GM19240 (cell line): ENCODE measurements at regions not wholly inside any gene's neighbourhood (a gene's known extent, or its start where the extent isn't known, plus 50 kb on each side); places are given as distances from the start of the nearest gene placed in this dataset.
"Not testable (repeated sequence)": the region's sequence is repeated elsewhere in the genome, so short reads cannot be mapped to it uniquely, and the experiment has no call there.

ENCODE experiments used
- DNase-seq: peaks from one replicate; pipeline ENCODE4 v3.0.0; 2011; ENCODE audit warnings: low spot score; ENCODE audit not compliant: insufficient read length

DNA sequence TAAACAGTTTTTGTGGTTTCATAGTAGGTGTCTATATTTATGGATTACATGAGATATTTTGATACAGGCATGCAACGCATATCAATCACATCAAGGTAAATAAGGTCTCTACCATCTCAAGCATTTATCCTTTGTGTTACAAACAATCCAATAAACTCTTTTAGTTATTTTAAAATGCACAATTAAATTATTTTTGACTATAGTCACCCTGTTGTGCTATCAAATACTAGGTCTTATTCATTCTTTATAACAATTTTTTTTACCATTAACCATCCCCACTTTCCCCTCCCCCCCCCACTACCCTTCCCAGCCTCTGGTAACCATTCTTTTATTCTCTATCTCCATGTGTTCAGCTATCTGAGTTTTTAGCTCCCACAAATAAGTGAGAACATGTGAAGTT lies 175.7 kb upstream of the FBXO33 start:
- DNase-seq, result no peak

DNA sequence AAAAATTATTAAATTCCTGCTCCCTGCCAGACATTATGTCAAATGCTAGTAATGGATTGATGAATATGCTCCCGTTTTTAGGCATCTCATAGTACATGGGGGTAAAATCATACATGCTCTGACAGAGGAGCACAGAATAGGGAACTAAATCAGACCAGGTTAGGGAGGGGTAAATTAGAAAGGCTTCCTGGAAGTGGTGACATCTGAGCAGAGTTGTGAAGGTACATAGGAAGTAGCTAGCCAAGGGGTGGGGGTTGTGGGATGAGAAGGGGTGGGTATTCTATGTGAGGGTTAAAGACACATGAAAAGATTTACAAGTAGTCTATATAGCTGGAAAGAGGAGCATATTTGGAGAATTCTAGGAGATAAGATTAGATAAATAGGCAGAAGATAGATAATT lies 171.7 kb upstream of the FBXO33 start:
- DNase-seq, result no peak

DNA sequence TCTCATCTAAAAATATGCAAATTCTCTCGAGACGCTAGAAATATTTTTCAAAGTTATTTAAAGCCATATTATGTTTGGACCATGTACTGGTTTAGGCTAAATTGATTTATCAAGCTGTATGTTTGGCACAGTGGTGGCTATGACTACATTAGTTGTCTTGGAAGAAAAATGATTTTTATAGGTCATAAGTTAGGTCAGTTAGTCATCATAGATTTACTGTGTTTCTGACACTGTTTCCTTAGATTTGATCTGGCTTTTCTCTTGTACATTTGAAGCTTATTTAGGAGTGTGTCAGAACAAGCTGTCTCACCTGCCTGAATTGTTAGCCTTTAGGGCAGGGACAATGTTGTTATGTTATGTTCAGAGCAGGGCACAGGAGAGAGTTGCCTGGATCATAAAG lies 161.1 kb upstream of the FBXO33 start:
- no peak for DNase-seq

DNA sequence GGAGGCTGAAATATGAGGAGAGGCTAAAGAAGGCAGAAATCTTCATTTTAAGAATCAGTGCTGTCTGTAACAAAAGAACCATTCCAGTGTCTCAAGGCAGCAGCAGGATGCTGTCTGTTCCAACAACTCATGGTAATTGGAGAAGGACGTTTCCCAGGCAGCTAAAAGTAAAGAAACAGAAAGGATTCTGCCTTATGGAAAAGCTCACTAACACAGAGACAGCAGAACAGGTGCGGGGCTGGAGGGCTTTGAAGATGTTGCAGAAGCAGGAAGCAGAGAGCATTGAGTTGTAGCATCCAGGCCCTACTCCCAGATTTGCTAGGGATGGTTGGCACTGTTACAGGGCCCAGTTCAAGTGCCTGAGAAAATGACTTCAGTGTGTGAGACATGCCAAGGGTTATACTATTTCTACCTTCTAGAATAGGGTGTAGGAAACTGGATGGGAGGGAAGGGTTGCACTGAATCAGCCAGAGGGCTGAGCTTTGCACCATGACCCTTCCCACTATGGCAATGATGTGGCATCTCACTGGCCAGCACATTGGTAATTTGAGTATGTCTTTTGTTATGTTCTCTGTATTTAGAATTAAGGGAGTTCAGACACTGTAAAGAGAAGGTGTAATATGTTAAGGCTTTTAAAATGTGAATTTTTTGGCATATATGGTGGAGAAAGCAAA lies 160.0 kb upstream of the FBXO33 start:
- no peak for DNase-seq

DNA sequence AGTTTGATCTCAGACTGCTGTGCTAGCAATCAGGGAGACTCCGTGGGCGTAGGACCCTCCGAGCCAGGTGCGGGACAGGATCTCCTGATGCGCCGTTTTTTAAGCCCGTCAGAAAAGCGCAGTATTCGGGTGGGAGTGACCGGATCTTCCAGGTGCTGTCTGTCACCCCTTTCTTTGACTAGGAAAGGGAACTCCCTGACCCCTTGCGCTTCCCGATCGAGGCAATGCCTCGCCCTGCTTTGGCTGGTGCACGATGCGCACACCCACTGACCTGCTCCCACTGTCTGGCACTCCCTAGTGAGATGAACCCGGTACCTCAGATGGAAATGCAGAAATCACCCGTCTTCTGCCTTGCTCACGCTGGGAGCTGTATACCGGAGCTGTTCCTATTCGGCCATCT lies 157.6 kb upstream of the FBXO33 start:
- DNase-seq, result not testable (repeated sequence)

DNA sequence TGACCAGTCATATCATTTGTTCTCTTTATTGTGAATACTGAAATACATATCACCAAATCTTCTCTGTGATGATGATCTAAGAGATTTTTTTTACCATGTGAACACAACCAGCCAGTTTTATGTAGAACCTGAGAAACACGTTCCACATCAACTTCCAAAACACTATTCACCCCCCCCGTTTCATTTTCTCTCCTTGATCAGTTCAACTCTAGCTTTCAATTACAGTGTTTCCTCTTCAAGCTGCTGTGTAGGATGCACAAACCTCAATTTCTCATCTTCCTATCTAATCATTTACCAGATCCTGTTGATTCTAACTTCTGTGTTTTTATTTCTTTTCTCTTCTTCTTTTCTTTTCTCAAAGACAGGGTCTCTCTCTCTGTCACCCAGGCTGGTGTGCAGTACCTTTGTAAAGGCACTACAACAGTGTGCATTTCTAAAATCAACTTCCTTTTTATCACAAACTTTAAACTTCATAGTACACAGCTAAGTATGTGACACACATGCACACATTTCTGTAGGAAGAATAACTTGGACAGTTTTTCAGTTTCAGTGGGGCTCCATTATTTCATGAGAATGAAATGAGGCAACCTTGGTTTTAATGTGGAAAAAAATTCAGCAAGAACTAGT lies 149.9 kb upstream of the FBXO33 start:
- DNase-seq, result no peak

DNA sequence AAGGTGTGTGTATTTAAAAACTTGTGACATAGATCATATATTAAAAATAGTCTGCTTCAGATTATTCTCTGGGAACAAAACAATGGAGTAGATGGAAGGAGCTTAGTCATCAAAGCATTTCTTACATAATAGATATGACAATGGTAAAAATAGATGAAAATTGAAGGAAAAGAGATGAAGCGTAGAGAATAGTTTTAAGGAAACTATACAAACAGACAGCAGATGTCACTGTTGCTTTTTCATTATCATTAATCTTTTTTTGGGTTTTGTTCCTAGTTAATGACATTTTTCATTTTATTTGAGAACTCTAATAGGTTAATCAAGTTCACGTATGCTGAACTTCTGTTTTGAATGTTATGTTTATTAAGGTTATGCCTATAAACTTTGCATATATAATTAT lies 149.2 kb upstream of the FBXO33 start:
- no peak for DNase-seq

DNA sequence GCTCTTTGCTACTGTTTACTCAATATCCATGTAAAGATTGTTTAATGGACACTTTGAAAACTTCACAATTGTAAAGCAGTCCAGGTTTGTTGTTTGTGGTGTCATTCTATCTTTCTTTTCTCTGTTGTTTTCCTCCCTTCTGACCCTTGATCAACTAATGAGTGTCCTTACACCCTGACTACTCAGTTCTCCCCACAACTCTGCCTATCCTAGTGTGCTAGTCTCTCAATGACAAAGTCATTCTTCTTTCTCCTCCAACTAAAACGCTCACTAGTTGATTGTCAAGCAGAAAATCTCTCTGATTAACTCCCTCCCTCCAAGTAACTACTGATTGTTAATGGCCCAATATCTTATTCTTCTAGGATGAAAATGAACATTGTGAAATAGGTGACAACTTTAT lies 148.5 kb upstream of the FBXO33 start:
- no peak for DNase-seq

DNA sequence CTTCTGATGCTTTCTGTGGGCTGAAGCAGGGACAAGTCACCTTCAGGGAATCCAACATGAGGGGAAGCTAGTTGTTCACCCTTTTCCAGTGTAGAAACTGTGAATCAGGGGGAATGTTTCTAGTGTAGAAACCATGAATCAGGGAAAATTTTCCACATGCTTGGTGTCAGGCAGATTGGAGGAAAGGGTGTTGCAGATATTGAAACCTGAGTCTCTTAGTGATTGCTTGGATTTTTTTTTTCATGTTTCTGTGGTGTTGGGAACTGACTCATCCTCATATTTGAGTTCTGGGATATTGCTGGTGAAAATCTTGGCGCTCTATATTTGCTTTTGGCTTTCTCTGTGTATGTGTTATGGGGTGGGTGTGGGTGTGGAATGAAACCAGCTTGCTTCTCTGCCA lies 144.5 kb upstream of the FBXO33 start:
- no peak for DNase-seq

DNA sequence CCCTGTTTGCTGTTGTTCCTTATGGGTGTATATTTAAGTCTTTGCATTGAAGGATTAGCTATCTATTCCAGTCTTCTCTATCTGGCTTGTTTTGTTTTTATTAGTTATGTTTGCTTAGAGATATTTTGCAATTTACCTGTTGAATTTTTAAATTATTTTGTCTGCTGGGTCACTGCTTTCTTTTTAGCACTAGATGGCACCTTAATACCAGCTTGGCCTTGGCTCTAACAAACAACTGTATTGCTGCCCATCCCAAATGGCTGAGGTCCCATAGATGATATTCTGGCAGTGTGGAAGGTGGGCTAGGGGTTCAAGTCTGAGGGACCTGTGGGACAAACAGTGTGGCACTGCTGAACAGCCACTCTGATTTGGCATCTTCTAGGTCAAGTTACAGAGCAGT lies 144.0 kb upstream of the FBXO33 start:
- DNase-seq, result no peak

DNA sequence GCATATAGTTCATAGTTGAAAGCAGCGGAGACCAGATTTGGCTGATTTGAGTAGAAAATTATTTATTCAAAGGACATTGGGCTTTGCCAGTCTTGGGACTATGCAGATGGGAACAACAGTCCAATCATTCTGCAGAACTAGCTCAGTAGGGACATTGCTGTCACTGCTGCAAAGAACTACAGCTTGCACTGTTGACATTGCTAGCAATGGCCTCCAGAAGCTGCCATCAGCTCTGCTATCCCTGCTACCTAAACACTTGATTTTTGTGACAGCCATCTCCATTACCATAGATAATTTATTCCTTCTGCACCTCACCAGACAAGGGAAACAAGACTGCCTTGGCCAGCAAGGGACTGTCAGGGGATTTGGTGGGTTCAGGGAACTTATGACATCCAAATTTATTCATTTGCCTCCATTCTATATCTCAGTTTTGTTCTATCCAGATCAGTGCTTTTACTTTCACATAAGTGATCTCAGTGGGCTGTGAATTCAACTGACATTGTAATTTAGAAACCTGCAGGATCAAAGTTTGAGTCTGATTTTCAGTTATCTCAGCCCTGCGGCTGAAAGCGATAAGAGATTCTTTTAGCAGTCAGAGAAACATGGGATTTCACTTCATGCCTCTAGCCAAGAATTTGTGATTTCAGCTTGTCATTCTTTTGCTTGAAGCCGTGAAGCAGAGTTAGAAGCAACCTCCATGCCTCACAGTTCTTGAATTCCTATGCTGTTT lies 136.7 kb upstream of the FBXO33 start:
- DNase-seq, result no peak

DNA sequence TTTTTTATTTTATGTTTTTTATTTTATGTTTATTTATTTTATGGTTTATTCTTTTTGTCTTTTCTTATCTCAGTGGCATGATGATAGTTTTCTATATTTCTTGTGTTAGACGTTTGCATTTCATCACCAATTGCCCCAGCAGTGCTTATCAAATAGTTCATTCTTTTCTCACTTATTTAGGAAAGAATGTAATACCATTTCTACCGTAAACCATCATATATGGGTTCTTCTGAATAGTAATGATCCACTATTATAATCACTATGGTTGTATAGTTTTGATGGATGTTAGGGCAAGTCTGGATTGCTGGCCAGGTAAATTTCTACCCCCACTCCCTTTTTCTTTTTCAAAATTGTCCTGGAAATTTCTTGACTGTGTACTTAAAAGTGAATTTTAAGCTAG lies 134.6 kb upstream of the FBXO33 start:
- no peak for DNase-seq

DNA sequence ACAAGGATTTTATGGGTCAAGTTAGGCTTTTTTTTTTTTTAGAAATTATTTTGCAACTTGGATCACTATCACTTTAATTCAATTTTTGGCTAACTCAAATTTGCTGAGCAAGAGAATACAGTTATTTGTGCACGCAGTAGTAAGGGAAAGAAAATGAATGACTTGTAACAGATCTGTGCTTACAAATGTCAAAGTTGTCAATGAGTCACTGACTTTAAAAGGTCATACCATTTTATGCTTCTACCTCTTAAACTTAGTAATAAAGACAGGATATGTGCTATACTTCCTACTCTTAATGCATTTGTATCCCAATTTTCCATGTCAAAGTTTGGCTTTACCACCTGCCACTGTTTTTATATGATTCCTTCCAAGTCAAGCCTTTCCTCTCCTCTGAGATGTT lies 131.1 kb upstream of the FBXO33 start:
- no peak for DNase-seq

DNA sequence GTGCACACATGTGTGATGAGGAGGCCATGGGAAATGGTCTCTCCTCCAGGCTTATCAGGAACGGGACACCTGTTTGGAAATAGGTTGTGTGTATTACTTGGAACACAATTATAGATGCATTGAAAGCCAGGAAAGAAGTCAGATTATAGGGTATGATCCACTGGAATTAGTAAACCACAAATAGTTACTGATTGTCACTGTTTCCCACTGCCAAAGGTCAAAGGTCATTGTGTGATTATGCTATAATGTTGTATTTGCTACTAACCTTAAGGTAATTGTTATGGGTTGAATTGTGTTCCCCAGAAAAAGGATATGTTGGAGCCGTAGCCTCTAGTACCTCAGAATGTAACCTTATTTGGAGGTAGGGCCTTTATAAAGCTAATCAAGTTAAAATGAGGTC lies 129.9 kb upstream of the FBXO33 start:
- DNase-seq, result no peak

DNA sequence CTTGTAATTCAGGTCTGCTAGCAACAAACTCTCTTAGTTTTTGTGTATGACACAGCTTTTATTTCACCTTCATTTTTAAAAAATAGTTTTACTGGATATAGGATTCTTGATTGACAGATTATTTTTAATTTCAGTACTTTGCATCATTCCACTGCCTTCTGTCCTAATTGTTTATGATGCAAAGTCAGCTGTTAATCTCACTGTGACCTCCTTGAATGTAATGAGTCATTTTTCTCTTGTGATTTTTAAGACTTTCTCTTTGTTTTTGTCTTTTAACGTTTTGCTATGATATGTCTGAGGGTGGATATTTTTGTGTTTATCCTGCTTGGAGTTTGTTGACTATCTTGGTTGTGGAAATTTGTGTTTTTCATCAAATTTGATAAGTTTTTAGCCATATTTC lies 126.3 kb upstream of the FBXO33 start:
- no peak for DNase-seq

DNA sequence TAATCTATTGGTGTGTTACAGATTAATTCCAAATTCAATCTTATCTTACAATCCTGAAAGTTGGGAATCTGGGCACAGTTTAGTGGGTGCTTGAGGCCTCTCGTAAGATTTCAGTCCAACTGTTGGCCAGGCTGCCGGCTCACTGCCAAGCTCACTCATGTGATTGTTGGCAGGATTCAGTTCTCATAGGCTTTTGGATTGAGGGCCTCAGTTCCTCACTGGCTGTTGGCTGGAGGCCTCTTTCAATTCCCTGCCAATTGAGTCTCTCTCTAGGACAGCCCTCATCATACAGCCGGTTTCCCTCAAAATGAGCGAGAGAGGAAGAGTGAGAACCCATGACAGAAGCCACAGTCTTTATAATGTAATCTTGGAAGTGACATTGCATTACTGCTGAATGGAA lies 123.5 kb upstream of the FBXO33 start:
- no peak for DNase-seq

DNA sequence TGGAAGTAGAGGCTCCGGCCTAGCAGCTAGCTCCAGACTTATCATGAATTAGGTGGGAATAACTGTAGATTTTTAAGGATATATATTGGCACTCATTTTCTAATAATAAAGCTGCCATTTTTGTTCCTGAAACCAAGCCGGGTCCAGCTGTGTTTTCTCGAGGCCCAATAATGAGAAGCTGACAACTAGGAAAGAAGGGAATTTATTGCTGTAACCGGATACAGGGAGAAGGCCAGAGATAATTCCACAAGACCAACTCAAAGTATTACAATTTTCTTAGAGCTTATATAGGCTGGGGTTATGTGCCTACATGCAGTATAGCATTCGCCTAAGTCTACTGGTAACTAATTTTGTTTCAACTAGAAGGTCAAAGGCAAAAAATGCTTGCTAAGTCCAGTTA lies 122.3 kb upstream of the FBXO33 start:
- DNase-seq, result no peak

DNA sequence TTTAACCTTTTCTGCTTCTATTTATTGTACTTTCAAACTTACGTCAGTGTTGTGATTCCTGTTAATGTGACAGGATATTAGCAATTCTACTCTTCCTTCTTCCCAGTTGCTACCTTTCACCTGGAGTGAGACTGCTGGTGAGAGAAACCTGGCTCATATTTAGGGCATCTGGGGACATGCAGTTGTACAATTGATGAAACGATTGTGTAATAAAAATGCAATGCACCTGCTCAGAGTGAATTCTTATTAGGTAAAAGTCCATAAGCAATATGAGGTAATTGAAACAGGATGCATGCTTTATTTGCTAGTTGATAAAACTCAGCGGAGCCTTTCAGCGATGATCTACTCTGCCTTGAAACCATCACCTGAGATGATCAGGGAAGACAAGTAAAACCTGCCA lies 116.1 kb upstream of the FBXO33 start:
- DNase-seq, result no peak

DNA sequence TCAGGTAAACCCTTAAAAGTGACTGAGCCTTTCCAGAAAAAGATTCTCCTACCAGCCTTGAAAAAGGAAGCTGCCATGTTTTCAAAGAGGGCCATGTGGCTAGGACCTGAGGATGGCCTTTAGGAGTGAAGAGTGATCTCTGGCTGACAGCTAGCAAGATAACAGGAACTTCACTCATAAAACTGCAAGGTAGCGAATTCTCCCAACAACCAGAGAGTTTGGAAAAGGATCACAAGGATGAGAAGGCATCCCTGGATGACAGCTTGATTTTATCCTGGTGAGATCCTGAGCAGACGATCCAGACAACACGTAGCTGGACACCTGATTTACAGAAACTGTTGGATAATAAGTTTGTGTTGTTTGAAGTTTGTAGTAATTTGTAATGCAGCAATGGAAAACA lies 115.6 kb upstream of the FBXO33 start:
- DNase-seq, result no peak

DNA sequence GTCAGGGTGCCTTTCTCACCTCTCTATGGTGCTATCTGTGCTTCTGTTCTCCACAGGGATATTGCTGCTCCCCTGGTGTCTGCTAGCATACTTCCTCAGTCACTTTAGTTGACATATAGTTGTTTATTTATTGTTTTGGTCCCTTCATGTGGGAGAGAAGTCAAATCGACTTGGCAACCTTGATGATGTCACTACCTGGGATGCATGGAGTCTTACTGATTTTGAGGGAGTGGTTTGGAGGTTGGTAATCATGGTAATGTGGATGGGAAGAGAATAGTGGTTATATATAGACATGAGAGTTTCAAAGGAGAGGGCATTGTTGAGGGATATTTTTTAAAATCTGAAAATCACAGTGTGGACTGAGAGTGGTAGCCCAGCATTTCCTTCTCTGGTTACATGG lies 73.6 kb upstream of the FBXO33 start:
- DNase-seq, result no peak

DNA sequence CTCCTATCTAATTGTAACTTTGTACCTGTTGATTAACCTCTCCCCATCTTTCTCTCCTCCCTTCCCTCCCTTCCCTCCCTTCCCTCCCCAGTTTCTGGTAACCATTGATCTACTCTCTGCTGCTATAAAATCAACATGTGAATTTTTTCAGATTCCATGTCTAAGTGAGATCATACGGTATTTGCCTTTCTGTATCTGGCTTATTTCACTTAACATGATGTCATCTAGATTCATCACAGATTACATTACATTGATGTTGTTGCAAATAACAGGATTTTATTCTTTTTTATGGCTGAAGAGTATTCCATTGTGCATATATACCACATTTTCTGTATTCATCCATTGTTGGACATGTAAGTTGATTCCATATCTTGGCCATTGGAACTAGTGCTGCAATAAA lies 68.0 kb upstream of the FBXO33 start:
- no peak for DNase-seq

DNA sequence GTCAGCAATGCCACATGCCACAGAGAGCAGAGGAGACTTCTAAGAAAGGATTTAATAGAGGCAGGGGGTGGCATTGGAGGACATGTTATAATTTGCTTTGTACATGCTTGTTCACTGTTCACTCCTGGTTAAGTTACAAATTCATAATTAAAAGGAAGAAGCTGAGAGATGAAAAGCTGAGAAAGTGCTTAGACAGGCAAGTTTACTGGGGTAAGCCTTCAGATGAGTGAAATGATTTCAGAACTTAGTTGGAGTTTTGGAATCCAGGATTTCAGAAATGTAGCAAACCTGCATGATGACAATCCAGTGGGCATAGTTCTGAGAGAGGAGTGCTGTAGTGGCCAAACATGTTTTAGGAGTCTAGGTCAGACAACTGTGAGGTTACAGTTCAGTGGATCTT lies 67.3 kb upstream of the FBXO33 start:
- DNase-seq, result no peak

DNA sequence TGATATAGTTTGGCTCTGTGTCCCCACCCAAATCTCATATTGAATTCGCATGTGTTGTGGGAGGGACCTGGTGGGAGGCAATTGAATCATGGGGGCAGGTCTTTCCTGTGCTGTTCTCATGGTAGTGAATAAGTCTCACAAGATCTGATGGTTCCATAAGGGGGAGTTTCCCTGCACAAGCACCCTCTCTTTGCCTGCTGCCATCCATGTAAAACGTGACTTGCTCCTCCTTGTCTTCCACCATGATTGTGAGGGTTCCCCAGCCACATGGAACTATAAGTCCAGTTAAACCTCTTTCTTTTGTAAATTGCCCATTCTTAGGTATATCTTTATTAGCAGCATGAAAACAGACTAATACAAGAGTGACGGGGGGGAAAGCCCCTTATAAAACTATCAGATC lies 65.4 kb upstream of the FBXO33 start:
- DNase-seq, result not testable (repeated sequence)
